Spleen (tissue), 7 donors: ENCODE measurements at regions not wholly inside any gene's neighbourhood (a gene's known extent, or its start where the extent isn't known, plus 50 kb on each side); places are given as distances from the start of the nearest gene placed in this dataset.
"Not testable (repeated sequence)": the region's sequence is repeated elsewhere in the genome, so short reads cannot be mapped to it uniquely, and the experiment has no call there.

Experiments used
- CTCF ChIP-seq, 11 experiments: fragments of 200-600 bp in 7 of 11; fragments of 450-650 bp in 4 of 11; sonication (generic) in 4 of 11; IDR thresholded peaks in 8 of 11; conservative IDR thresholded peaks in 3 of 11; 1 replicate in 7 of 11; 2 replicates in 4 of 11; pipeline versions ENCODE4 v1.4.0 to v1.8.0; 2016 to 2021; ENCODE audit warnings: antibody characterized with exemption in 11 of 11, inconsistent platforms in 4 of 11, mild to moderate bottlenecking in 1 of 11
- POLR2A ChIP-seq, 3 donors: fragments of 450-650 bp; IDR thresholded peaks; one replicate each; pipeline ENCODE4 v1.5.1; 2017; ENCODE audit warnings: antibody characterized with exemption in 3 of 3, mild to moderate bottlenecking in 1 of 3
- POLR2AphosphoS5 ChIP-seq, 3 donors: sonication (generic); formaldehyde crosslinking; IDR thresholded peaks; one replicate each; pipeline ENCODE4 v1.5.1; 2017; ENCODE audit warnings: antibody characterized with exemption in 3 of 3
- donor health status: DM: no; HTN: no; CAD: no; lungs with moderate emphysema.
- donor health status: DM: no; HTN: no; CAD: no.
- donor health status: DM: no; HTN: no; CAD: no.

- not testable (repeated sequence) for TF ChIP-seq CTCF (IDR thresholded peaks at IDR 0.05 in 8 of 11, conservative IDR thresholded peaks at IDR 0.05 in 3 of 11); POLR2AphosphoS5 (IDR thresholded peaks at IDR 0.05); POLR2A (IDR thresholded peaks at IDR 0.05)
These were observed 439.3 kb downstream of the RPIA start for GRCh38 chr2:89130665-89131308.
